PC-9 (cell line): ENCODE measurements at regions not wholly inside any gene's neighbourhood (a gene's known extent, or its start where the extent isn't known, plus 50 kb on each side); places are given as distances from the start of the nearest gene placed in this dataset.

Experiments used
- BruUV-seq: library from RNA; stranded (reverse); fragments of 400-500 nt; replicated peaks from 2 replicates; lab custom pipeline; 2021; lab: Mats Ljungman, UMichigan
- CTCF ChIA-PET: fragments of 300-600 bp; sonication (Branson Sonifier 250); formaldehyde crosslinking; loops from one replicate; lab custom pipeline; 2022; ENCODE audit warnings: antibody characterized with exemption; lab: Charles Lee
- POLR2A ChIA-PET: fragments of 300-600 bp; sonication (Branson Sonifier 250); formaldehyde crosslinking; loops from one replicate; lab custom pipeline; 2022; ENCODE audit warnings: antibody characterized with exemption; ENCODE audit not compliant: unreplicated experiment; lab: Charles Lee
- DNase-seq, 2 experiments: peaks; one replicate each; pipeline versions ENCODE4 v3.0.0 to v3.0.0-alpha.2; 2015 to 2022; ENCODE audit warnings: mixed read lengths in 1 of 2
- H2AFZ ChIP-seq: fragments of 200-600 bp; sonication (generic); 2 replicates; pipeline ENCODE4 v1.8.1; 2017; ENCODE audit warnings: antibody characterized with exemption
- H3F3A ChIP-seq: fragments of 200-600 bp; sonication (generic); 2 replicates; pipeline ENCODE4 v1.8.1; 2017; ENCODE audit warnings: antibody characterized with exemption, mild to moderate bottlenecking, low read depth; ENCODE audit not compliant: insufficient read depth
- H3K27ac ChIP-seq: fragments of 200-600 bp; sonication (generic); 2 replicates; pipeline ENCODE4 v1.6.1; 2016; ENCODE audit warnings: mixed run types
- H3K27me3 ChIP-seq: fragments of 200-600 bp; sonication (generic); 2 replicates; pipeline ENCODE4 v1.6.1; 2016; ENCODE audit warnings: low read depth, mixed run types; ENCODE audit not compliant: insufficient read depth
- H3K36me3 ChIP-seq: fragments of 200-600 bp; sonication (generic); 2 replicates; pipeline ENCODE4 v1.6.1; 2016; ENCODE audit warnings: low read depth, mixed run types
- H3K4me1 ChIP-seq: fragments of 200-600 bp; sonication (generic); replicated peaks from 2 replicates; pipeline ENCODE4 v1.6.1; 2016; ENCODE audit warnings: mixed run types; ENCODE audit not compliant: insufficient read depth
- H3K4me2 ChIP-seq: fragments of 200-600 bp; sonication (generic); 2 replicates; pipeline ENCODE4 v1.6.1; 2017; ENCODE audit warnings: mixed run types
- H3K4me3 ChIP-seq: fragments of 200-600 bp; sonication (generic); 2 replicates; pipeline ENCODE4 v1.6.1; 2016; ENCODE audit warnings: mixed run types
- H3K79me2 ChIP-seq: fragments of 200-600 bp; sonication (generic); 2 replicates; pipeline ENCODE4 v1.6.1; 2017; ENCODE audit warnings: low read depth, mixed run types
- H3K9me2 ChIP-seq: fragments of 200-600 bp; sonication (generic); 2 replicates; pipeline ENCODE4 v1.8.1; 2017; ENCODE audit warnings: mild to moderate bottlenecking; ENCODE audit not compliant: insufficient read depth
- H3K9me3 ChIP-seq: fragments of 200-600 bp; sonication (generic); 2 replicates; pipeline ENCODE4 v1.8.1; 2016; ENCODE audit warnings: low read depth; ENCODE audit not compliant: insufficient read depth
- H4K20me1 ChIP-seq: fragments of 200-600 bp; sonication (generic); 2 replicates; pipeline ENCODE4 v1.8.1; 2017; ENCODE audit not compliant: insufficient read depth
- EZH2 ChIP-seq: fragments of 200-600 bp; sonication (generic); IDR thresholded peaks from 2 replicates; pipeline ENCODE4 v1.8.0; 2017; ENCODE audit warnings: antibody characterized with exemption, low read depth
- intact Hi-C: fragments of 100-400 bp; cut with micrococcal nuclease; formaldehyde crosslinking; loops from one replicate; pipeline ENCODE4 v1.10.0; 2022; ENCODE audit not compliant: unreplicated experiment
- TF ChIP-seq, protein P1 (sequence below): fragments of 200-600 bp; sonication (generic); conservative IDR thresholded peaks from 2 replicates; pipeline ENCODE4 v1.6.1; 2017; ENCODE audit warnings: mixed run types, antibody characterized with exemption, mild to moderate bottlenecking, moderate library complexity

DNA sequence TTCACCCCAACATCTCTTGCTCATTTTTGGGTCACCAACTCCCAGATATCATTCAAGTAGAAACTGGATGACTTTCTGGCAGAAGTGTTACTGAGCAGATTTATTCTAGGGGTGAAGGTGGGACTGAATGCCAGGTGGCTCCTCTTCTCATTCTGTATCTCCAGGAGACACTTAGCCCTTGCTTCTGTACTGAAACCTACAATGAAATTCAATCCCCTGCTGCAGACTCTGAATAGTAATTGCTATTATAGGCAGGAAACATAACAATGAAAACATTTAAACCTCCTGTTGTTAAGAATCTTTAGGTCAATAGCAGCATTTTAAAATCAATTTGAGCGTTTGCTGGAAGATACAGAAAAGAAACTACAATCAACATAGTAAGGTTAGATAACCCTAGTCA lies 879.4 kb upstream of the TENM4 start:
- CTCF ChIA-PET = no interaction called here
- no peak for DNase-seq
- H3K4me2 ChIP-seq = no peak overlapping the region

DNA sequence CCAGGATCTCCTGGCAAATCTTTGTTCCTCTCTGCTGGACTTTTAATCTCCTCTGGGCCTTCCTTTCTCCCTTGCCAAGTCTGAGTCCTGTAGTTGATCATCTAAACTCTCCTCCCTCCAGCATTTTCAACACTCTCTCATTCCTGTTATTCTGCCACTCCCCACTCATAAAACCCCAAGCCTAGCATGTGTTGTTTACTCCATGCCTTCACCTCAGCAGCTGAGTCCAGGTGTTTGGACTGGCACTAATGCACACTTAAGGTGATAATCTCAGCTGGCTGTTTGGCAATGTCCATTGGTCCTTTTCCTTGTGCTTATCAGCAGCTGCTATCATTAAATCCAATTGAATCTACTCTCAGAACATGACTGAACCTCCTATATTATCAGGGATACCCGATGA lies 876.8 kb upstream of the TENM4 start:
- H3K4me1 ChIP-seq = no peaks in the 10 kb centered on the region
- no peak overlapping the region for H2AFZ ChIP-seq
- no peak overlapping the region for H3K27ac ChIP-seq
- H3K79me2 ChIP-seq = no peaks in the 10 kb centered on the region
- H4K20me1 ChIP-seq = no peaks in the 10 kb centered on the region
- no peaks in the 10 kb centered on the region for H3K36me3 ChIP-seq
- no peak for DNase-seq
- ChIA-PET POLR2A (no interaction called here), CTCF (no interaction called here)
- intact Hi-C loops = no loop called here
- BruUV-seq = no TSS peak
- no peaks in the 10 kb centered on the region for H3F3A ChIP-seq
- H3K9me3 ChIP-seq = no peaks in the 10 kb centered on the region
- no peaks in the 10 kb centered on the region for H3K27me3 ChIP-seq
- no peak overlapping the region for H3K4me2 ChIP-seq
- H3K9me2 ChIP-seq = no peaks in the 10 kb centered on the region
- H3K4me3 ChIP-seq = no peak overlapping the region
- TF ChIP-seq, protein P1, sequence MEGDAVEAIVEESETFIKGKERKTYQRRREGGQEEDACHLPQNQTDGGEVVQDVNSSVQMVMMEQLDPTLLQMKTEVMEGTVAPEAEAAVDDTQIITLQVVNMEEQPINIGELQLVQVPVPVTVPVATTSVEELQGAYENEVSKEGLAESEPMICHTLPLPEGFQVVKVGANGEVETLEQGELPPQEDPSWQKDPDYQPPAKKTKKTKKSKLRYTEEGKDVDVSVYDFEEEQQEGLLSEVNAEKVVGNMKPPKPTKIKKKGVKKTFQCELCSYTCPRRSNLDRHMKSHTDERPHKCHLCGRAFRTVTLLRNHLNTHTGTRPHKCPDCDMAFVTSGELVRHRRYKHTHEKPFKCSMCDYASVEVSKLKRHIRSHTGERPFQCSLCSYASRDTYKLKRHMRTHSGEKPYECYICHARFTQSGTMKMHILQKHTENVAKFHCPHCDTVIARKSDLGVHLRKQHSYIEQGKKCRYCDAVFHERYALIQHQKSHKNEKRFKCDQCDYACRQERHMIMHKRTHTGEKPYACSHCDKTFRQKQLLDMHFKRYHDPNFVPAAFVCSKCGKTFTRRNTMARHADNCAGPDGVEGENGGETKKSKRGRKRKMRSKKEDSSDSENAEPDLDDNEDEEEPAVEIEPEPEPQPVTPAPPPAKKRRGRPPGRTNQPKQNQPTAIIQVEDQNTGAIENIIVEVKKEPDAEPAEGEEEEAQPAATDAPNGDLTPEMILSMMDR = no peak
- no peak for TF ChIP-seq EZH2

More for the DNA sequence above, 879.4 kb upstream of the TENM4 start:
- Histone ChIP-seq H3F3A (no peaks in the 10 kb centered on the region), H3K27me3 (no peaks in the 10 kb centered on the region), H3K9me2 (no peaks in the 10 kb centered on the region), H2AFZ (no peak overlapping the region), H3K9me3 (no peaks in the 10 kb centered on the region), H3K4me3 (no peak overlapping the region), H4K20me1 (no peaks in the 10 kb centered on the region), H3K27ac (no peak overlapping the region), H3K36me3 (no peaks in the 10 kb centered on the region), H3K4me1 (no peaks in the 10 kb centered on the region), H3K79me2 (no peaks in the 10 kb centered on the region)
- POLR2A ChIA-PET = no interaction called here
- TF ChIP-seq EZH2 = no peak
- TF ChIP-seq, protein P1 = no peak
- intact Hi-C loops = no loop called here
- no TSS peak for BruUV-seq

DNA sequence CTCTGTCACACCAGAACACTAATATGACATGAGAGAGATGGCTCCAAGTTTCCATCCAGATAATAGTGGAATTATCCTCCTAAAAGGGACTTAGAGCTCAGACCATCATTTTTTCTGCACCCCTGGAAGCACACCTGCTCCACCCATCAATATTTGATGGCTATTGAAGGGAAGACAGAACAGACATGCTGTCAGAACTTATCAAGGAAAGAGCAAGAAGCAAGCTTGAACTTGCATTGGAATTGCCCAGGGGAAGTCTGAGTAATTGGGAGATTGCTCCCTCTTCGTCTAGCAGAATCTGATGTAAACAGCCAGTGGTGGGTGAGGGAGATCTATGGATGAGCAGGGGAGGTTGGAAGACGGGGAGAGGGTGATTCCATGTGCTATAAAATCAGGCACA lies 874.4 kb upstream of the TENM4 start:
- POLR2A ChIA-PET = interaction anchor here (0.6 kb wide), 1 partner anchor 173 kb away, joined by 4 read pairs; no protein-coding TSS in a partner anchor
- Histone ChIP-seq H3K9me3 (no peaks in the 10 kb centered on the region; the same call in 1 of the 2 replicates), H3K36me3 (no peaks in the 10 kb centered on the region), H3K27ac (no peak overlapping the region), H4K20me1 (no peaks in the 10 kb centered on the region), H3K79me2 (no peaks in the 10 kb centered on the region), H3F3A (no peaks in the 10 kb centered on the region), H3K9me2 (no peaks in the 10 kb centered on the region), H3K4me1 (no peaks in the 10 kb centered on the region), H3K4me2 (no peak overlapping the region), H3K27me3 (no peaks in the 10 kb centered on the region), H3K4me3 (no peak overlapping the region), H2AFZ (no peak overlapping the region)
- no TSS peak for BruUV-seq
- CTCF ChIA-PET = no interaction called here
- intact Hi-C loops = no loop called here
- TF ChIP-seq, protein P1 = no peak
- no peak for TF ChIP-seq EZH2
- no peak for DNase-seq
